DMS 273 treated with DMSO at 0.1 percent for 48 hours (cell line): ENCODE measurements at regions not wholly inside any gene's neighbourhood (a gene's known extent, or its start where the extent isn't known, plus 50 kb on each side); places are given as distances from the start of the nearest gene placed in this dataset.

Experiments used
- DNase-seq: peaks from one replicate; lab custom pipeline; 2025; lab: John Stamatoyannopoulos, UW

DNA sequence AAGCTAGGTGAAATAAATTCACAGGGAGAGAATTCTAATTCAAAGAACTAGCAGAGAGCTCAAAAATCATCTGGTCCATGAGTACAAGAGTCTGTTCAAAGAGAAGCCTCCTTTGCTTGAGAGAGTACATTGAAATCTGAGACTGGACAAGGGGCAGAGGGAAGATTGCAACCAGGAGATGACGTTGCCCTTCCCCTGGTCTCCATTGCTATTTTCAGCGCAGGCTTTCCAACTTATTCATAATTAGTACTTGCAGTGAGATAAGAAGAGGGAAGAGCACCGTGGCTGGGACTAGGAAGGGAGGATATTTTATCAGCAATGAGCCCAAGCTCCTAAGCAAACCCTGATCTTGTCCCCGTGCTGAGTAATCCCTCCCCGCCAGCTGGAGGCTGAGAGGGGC lies 251.8 kb upstream of the RORA start:
- DNase-seq = no peak

DNA sequence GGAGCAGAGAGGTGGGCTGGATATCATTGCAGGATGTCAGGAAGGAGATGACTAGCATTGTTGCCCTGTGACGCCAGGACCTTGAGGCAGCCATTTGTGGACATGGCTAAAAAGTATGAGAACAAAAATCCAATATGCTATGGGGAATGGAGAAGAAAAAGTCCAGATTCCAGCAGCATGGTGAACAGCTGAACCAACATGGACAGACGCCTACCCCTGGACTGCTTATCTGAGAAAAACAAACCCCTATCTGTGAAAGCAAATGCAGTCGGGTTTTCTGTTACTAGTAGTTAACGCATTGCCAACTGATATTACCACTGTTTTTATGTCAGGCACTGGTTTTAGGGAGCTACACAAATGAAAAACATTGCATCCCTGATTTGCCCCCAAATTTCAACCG lies 251.2 kb upstream of the RORA start:
- no peak for DNase-seq

DNA sequence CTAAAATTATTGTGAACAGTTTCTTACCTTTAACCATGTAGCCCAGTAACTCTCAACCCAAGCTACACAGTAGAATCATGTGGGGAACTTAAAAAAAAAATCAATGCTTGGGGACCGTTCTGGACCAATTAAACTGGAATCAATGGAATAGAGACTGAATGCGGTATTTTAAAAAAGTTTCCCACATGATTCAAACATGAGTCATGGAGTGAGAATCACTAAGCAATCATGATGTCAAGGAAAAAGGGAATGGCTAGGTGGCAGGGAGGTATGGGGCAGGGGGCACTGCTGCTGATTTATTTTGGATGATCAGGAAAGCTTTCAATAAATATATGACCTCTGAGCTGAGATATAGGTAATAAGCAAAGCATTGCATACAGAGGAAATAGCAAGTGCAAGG lies 250.5 kb upstream of the RORA start:
- no peak for DNase-seq

DNA sequence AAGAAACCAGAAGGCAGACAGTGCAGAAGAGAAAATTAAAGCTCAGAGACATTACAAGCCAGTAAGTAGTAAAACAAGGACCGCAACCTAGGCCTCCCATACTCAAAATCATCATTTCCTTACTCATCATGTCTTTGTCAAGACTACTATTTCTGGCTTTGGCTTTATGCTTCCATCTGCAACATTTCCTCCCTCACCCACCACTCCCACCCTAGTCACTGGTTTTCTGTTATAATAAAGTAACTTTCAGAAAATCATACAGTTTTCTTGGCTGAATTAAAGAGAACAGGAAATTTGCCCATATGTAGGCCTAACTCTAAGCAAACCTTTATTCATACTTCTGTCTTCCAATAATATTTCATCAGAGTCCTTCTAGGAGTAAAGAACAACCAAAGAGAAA lies 247.6 kb upstream of the RORA start:
- DNase-seq = no peak

DNA sequence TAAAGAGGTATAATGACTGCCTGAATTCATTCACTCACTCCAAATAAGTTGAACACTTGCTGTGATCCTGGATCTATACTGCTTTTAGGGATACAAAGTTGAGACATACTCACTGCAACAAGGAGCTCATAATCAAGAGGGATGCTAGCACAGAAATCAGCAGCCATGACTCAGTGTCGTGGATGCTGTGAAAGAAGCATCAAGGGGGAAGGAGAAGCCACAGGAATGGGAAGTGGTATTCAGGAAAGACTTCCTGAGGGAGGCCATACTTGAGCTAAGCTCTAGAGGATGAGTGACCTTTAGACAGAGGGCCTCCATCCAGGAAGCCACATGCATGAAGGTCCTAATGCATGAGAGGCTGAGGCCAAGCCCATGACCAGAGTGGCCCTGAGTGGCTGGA lies 245.7 kb upstream of the RORA start:
- DNase-seq = no peak

DNA sequence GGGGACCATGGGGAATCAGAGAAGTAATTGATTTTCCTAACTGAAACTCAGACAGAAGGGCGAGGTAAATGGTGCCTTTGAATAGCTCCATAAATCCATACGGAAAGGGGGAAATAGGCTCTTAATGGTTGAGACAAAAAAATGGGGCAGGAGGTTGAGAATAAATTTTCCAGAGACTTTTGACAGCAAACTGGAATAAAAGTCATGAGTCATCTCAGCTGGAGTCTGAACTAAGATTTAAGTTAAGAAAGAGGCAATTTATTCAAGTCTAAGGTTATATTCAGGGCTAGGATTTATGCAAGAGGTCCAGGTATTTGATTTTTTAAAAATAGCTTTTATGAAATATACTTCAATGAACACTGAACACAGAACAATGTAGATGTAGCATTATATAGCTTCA lies 238.7 kb upstream of the RORA start:
- no peak for DNase-seq

DNA sequence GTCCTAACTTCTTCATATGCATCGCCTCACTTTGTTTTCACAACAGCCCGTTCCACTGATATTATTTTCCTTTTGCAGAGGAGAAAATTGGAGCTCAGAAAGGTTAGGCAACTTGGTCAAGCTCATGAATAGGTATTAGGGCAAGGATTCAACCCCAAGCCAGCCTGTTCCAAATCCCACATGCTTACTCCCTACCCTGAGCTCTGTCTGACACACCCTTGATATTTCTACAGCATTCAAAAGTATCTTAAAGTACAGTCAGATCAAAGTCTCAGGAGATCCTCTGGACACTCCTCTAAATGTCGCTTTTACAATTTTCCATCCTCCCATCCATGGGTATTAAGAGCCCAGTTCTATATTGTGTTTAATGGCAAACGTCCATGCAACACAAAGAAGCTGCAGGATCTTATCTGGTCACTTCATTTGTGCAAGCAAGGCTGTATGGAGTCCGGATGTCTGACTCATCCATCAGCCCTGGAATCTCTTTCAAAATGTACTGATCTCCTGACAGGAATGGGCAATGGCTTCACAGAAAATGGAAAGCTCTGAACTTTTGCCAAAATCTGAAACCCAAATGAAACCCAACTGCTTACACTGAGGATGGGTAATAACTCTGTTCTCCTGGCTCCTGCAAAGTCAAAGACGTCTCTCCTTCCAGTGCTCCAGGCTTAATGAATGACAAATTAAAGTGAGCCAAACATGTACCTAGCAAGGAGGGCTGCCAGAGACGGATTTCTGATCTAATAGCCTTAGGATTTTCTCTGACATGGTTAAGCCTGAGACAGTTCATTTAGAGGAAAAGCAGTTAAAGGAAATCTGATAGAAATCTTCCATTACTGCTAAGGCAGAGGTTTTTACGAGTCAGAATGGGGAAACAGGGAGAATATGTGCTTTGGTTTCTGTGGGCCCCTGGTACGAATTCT lies 230.9 kb upstream of the RORA start:
- DNase-seq = no peak

DNA sequence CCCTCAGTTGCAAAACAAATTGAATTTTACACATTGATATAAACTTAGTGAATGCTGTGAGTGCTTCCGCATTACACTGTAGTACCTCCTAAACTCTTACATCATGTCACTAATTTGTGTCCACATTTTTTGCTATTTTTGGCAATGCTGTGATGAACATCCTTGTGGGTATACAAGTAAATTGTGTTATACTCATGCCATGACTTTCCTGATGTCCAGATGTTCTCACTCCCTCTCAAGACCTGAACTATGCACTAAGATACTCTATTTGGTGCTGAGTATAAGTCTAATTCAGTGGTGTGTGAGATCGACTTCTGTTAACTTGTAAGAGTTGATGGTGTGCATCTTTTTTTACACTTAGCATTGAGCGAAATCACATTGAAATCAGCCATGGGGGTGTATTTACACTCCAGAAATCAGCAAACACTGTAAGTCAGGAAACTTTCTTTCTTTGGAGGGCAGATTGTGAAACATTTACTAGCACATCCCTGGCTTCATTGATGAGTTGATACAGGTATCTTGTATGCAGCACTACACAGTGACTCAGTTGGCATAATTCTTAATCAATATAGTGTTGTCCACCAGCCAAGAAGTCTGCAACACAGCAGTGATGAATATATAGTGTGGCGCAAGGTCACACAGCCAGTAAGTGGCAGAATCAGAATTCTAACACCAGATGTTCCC lies 228.1 kb upstream of the RORA start:
- DNase-seq = no peak

DNA sequence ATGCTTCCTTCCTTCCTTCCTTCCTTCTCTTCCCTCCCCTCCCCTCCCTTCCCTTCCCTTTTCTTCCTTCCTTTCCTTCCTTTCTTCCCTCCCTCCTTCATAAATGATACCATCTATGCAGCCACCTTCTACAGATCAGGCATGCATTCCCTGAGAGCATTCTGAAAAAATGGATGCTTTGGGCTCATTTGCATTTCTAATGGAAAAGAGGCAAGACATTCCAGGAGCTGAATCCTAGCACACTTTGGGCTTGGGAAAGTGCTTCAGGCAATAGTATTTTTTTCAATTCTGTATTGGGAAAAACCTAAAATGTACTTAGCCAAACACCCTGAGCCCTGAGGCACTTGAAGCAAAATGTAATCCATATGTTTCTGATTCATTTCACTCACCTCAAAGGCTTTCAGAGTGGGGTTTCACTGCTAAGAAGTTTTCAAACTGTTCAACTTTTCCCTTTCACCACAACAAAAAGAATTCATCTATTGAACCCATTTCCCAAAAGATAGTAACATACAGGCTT lies 220.1 kb upstream of the RORA start:
- DNase-seq = no peak

DNA sequence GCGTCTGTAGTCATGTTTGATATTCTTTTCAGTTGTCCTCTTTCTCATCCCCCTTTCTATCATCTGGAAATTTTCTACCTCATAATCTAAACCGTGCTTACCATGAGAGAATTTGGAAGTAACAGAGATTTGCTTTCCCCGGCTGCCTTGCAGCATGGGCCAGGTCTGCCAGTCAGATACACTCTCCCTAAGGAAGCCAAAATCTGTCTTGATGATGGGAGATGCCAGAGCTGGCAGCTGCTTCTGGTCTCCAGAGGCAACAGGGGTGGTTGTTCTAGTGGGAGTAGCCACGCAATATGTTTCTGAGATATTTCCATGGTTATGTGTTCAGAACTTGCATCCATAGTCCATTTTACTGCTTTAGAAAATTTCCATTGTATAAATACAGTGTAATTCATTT lies 218.9 kb upstream of the RORA start:
- DNase-seq = no peak

DNA sequence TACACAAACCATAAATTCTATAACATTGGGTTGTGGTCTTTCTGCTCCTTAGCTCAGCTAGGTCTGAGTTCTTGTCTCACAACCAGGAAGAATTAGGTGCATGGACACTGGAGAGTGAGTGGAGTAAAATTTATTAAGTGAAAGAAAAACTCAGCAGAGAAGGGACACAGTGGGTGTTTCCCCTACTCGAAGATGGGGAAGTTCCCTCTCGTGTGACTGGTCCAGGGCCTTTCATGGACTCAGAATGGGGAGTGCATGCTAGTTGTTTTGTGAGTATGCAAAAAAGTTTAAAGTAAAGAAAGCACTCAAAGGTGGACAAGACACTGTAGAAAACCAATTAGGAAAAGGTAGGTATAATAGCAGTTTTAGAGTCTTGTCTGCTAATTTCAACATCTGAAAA lies 215.5 kb upstream of the RORA start:
- no peak for DNase-seq

DNA sequence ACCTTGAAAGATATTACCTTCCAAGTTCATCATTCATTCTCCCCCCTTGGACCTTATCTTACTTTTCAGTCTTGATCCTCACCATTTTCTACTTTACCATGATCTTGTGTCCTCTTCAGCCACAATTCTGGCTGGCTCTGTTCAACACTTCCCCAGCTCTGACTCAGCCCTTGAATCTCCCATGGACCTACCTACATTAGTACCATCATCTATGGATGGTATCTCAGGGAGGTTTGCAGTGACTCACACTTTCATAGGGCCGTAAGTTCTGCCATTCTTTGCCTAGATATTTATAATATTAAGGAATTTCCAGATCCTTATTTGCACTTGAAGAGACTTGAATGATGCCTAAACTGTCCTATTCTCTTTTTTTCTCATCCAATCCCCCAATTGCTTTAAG lies 213.7 kb upstream of the RORA start:
- no peak for DNase-seq

DNA sequence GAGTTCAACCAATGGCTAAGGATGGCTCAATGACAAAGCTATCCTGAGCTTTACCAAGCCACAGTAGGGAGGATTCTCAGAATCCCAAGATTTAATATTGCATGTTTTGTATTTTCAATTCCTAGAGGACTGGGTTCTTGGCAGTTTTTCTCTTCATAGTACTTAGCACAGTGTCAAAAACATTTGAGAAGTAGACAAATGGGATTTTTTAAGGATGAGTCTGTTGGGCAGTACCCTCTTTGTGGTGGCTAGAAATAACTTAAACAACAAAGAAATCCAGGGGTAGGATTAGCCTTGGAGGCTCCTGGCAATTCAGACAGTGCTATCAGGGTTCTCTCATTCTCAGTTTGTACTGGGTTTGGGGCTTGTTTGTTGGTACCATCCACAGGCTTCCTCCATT lies 212.8 kb upstream of the RORA start:
- no peak for DNase-seq

DNA sequence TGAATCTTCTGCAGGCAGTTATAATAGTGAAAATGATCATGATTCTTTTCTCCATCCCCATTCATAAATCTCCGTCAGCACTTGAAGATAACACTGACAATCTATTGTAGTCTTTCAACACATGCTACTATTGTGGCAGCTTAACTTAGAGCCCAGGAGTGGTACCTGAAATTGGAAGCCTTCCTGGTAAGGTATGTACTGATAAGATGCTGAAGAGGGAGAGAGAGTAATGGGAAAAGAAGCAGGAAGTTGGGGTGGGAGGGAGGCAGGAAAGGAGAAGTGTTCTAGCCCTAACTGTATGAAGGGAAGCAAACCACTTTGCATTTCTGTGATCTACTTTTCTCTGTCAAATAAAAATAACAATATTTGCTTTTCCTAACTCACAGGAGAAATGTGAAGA lies 197.4 kb upstream of the RORA start:
- DNase-seq = no peak

DNA sequence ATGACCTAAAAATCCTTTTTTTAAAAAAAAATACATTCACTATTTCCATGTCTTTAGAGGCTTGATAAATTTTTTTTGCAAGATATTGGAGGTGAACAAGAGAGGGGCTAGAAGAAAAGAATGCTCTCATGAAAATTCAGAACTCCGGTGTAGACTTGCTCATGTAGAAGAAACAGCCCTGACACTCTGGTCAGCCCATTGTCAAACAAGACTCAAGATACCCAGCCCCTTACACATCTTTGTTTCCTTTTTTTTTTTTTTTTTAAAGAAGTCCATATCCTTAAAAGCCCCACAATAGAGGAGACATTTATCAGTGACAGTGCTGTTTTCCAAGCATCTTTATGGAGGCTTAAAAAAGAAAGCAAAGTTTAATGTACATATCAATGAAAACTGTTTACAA lies 196.8 kb upstream of the RORA start:
- DNase-seq = no peak

DNA sequence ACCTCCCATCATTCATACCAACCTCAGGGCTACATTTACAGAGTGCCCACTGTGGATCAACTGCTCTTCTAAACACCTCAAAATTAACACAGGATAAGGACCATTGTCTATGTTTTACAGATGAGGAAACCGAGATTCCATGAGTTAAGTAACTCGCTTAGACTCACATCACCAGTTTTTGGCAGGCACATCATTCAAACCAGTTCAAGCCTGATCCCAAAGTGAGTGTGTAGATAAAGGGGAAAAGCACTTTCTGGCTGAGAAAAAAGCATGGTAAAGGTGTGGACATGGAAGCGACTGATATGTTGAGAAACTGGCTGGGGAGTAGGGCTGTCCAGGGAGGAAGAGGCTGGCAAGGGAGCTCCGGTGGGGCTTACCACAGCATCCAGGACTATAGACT lies 193.7 kb upstream of the RORA start:
- DNase-seq = no peak

DNA sequence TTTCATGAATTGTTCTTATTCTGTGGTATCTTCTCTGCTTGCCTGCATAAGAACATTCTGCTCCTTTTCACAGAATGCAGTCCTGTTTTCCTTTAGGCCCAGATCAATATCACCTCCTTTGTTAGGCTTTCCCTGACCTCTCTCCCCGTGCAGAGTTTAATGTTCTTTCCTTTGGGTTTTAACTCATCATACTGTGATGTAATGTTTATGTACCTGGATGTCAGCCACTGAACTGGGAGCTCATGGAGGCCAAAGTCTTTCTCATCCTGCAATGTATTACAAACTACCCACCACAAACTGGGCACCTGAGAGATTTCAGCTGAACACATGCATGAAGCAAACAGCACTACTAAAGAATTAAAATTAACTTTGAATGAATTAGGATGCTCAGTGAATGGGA lies 192.8 kb upstream of the RORA start:
- DNase-seq = no peak

DNA sequence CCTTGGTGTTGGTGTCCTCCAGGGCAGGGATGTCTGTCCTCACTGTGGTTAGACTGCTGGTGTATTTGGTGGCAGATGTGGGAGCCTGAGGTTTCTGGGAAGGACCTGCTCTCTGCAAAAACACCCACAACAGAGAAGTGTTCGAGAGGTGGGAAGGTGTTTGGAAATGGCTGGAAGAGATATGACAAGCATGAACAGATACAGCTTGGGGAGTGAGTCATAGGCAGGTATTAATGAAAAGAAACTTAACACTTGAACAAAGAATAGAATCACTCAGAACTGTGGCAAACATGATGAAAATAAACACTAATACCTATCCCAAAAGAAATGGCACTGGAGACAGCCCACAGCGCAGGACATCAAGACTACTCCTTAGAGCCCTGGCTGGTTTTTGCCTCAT lies 192.4 kb upstream of the RORA start:
- DNase-seq = no peak

DNA sequence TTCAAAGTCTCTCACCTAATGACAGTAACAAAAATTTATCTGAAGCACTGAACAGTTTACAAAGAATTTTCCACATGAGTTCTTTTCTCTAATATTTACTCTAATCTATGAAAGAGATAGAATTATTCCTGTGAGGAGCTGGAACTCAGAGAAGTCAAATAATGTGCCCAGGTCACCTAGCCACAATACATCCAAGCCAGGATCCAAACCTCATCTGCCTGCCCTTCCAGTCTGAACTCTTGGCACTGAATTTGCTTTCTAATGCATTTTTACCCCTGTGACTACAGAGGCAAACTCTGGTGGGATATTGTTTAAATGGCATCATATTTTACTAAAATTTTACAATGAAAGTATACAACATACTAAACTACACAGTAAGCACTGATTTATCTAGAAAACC lies 191.4 kb upstream of the RORA start:
- no peak for DNase-seq

DNA sequence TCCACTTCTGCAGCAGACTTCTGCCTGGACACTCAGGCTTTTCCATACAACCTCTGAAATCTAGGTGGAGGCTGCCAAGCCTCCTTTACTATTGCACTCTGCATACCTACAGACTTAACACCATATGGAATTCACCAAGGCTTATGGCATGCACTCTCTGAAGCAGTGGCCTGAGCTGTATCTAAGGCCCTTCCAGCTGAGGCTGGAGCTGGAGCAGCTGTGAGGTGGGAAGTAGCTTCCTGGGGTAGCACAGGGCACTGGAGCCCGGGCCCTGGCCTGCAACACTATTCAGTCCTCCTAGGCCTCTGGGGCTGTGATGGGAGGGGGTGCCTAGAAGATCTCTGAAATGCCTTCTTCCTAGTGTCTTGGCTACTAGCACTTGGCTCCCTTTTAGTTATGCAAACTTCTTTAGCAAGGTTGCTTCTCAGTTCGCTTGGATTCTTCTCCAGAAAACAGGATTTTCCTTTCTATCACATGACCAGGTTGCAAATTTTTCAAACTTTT lies 186.6 kb upstream of the RORA start:
- DNase-seq = no peak

DNA sequence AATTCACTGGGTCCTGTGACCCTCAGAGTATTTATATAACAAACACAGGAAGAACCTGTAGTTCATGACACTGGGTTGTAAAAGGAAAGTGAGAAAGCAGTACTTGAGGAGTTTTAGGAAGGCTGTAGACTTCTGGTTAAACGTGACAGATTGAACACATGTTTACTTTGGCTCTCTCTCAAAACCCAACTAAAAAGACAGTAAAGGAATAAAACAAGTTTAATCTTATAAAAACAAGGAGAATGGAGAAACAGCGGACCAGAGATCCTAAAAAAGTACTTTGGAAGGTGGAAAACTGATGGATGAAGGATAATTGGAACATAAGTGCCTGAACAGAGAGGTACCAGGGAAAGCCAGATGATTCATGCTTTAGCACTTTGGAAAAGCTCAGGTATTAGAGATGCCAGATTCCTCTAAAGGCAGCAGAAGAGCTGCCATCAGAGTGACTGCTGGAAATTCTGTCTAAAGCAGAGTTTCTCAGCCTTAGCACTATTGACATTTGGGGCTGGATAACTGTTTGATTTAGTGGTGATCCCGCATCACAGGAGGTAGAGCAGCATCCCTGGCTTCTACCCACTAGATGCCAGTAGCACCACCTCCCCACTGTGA lies 182.9 kb upstream of the RORA start:
- no peak for DNase-seq

DNA sequence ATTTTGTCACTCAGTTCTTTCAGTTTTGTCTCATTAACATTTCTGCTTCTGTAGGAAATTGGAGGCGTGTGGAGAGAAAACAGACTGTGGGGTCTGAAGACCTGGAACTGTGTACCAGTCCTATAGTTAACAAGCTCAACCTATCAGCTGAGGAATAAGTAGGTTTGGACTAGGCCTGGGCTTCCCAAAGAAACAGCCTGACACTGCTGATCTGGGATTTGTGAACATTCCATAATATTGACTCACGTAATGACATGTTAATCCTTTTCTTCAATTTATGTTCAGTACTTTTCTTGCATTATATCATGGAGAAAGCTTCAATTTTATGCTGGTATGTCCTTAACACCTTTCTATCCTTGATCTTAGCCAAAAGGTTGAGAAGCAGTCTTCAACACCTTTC lies 181.6 kb upstream of the RORA start:
- DNase-seq = no peak

DNA sequence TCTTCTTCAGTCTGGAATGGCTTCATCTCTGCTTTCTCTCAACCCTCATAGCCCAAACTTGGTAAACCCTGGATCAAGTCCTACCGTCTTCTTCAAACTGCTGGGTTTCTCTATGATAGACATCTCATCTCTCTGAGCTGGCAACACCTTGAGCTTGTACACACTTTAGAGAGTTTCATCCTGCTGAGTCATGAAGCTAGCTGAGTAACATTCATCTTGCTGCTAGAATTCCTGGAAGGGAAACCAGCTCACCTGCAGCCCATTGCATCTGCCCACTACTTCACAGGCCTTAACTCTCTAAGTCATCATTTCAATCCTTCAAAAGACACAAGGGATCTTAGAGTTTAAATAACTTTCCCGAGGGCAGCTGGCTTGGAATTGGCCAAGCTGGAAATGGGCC lies 175.5 kb upstream of the RORA start:
- DNase-seq = no peak
